SK-N-SH treated with all-trans-retinoic acid at 6 μM for 48 hours (cell line): ENCODE measurements at regions not wholly inside any gene's neighbourhood (a gene's known extent, or its start where the extent isn't known, plus 50 kb on each side); places are given as distances from the start of the nearest gene placed in this dataset.

Experiments
- ATAC-seq: fragments of 200-7000 bp; cut with Tn5 transposase; 3 replicates; pipeline ENCODE4 v1.9.1; 2020; ENCODE audit warnings: mild to moderate bottlenecking, moderate library complexity
- ARNTL ChIP-seq: fragments of 450-650 bp; formaldehyde crosslinking; IDR thresholded peaks from 2 replicates; pipeline ENCODE4 v1.5.0; 2020; ENCODE audit warnings: low read depth, mild to moderate bottlenecking, moderate library complexity, borderline replicate concordance
- BACH2 ChIP-seq: fragments of 250-450 bp; sonication (Bioruptor Pico); IDR thresholded peaks from 2 replicates; pipeline ENCODE4 v1.9.0; 2021; ENCODE audit warnings: mild to moderate bottlenecking, borderline replicate concordance
- CSDC2 ChIP-seq: fragments of 250-450 bp; sonication (Bioruptor Pico); IDR thresholded peaks from 2 replicates; pipeline ENCODE4 v1.5.0; 2020; ENCODE audit warnings: mild to moderate bottlenecking, moderate library complexity
- ESRRG ChIP-seq: fragments of 250-450 bp; sonication (Bioruptor Pico); IDR thresholded peaks from 2 replicates; pipeline ENCODE4 v1.6.1; 2021; ENCODE audit warnings: mild to moderate bottlenecking
- GLIS3 ChIP-seq: fragments of 250-450 bp; sonication (Bioruptor Pico); IDR thresholded peaks from 2 replicates; pipeline ENCODE4 v1.5.0; 2020; ENCODE audit warnings: mild to moderate bottlenecking, moderate library complexity
- ISL1 ChIP-seq: fragments of 250-450 bp; sonication (Bioruptor Pico); IDR thresholded peaks from 2 replicates; pipeline ENCODE4 v2.1.2; 2022; ENCODE audit warnings: mild to moderate bottlenecking, moderate library complexity
- OSR1 ChIP-seq: fragments of 250-450 bp; sonication (Bioruptor Pico); IDR thresholded peaks from 2 replicates; pipeline ENCODE4 v1.8.0; 2022; ENCODE audit warnings: moderate library complexity, mild to moderate bottlenecking, inconsistent platforms
- PPARA ChIP-seq: fragments of 250-450 bp; sonication (Bioruptor Pico); IDR thresholded peaks from 2 replicates; pipeline ENCODE4 v1.5.0; 2020; ENCODE audit warnings: mild to moderate bottlenecking, borderline replicate concordance
- RARB ChIP-seq: fragments of 250-450 bp; sonication (Bioruptor Pico); IDR thresholded peaks from 2 replicates; pipeline ENCODE4 v1.8.0; 2021; ENCODE audit warnings: mild to moderate bottlenecking, moderate library complexity
- SNAI2 ChIP-seq: fragments of 250-450 bp; sonication (Bioruptor Pico); IDR thresholded peaks from 2 replicates; pipeline ENCODE4 v1.5.0; 2020; ENCODE audit warnings: mild to moderate bottlenecking, moderate library complexity
- ZC3H10 ChIP-seq: fragments of 250-450 bp; sonication (Bioruptor Pico); IDR thresholded peaks from 2 replicates; pipeline ENCODE4 v1.5.1; 2021; ENCODE audit warnings: mild to moderate bottlenecking, moderate library complexity
- ZNF565 ChIP-seq: fragments of 450-650 bp; formaldehyde crosslinking; conservative IDR thresholded peaks from 2 replicates; pipeline ENCODE4 v1.5.0; 2020; ENCODE audit warnings: low read depth, mild to moderate bottlenecking, moderate library complexity
- ZNF70 ChIP-seq: fragments of 450-650 bp; formaldehyde crosslinking; IDR thresholded peaks from 2 replicates; pipeline ENCODE4 v1.5.0; 2020; ENCODE audit warnings: mild to moderate bottlenecking, moderate library complexity
- ZNF8 ChIP-seq: fragments of 450-650 bp; formaldehyde crosslinking; IDR thresholded peaks from 2 replicates; pipeline ENCODE4 v1.5.0; 2020; ENCODE audit warnings: mild to moderate bottlenecking, moderate library complexity
- TF ChIP-seq, protein P1 (sequence below): fragments of 250-450 bp; sonication (Bioruptor Pico); IDR thresholded peaks from 2 replicates; pipeline ENCODE4 v1.5.1; 2020; ENCODE audit warnings: low read depth, mild to moderate bottlenecking, moderate library complexity
- TF ChIP-seq, protein P2 (sequence below): fragments of 250-450 bp; sonication (Bioruptor Pico); IDR thresholded peaks from 2 replicates; pipeline ENCODE4 v1.8.0; 2020; ENCODE audit warnings: mild to moderate bottlenecking, moderate library complexity, borderline replicate concordance
- TF ChIP-seq, protein P3 (sequence below): fragments of 250-450 bp; sonication (Bioruptor Pico); IDR thresholded peaks from 2 replicates; pipeline ENCODE4 v1.5.0; 2020; ENCODE audit warnings: mild to moderate bottlenecking, moderate library complexity
- TF ChIP-seq, protein P4 (sequence below): fragments of 250-450 bp; sonication (Bioruptor Pico); IDR thresholded peaks from 2 replicates; pipeline ENCODE4 v1.8.0; 2021; ENCODE audit warnings: low read depth, mild to moderate bottlenecking, moderate library complexity, borderline replicate concordance
- TF ChIP-seq, protein P5 (sequence below): fragments of 250-450 bp; sonication (Bioruptor Pico); IDR thresholded peaks from 2 replicates; pipeline ENCODE4 v1.5.1; 2021; ENCODE audit warnings: mild to moderate bottlenecking, moderate library complexity

DNA sequence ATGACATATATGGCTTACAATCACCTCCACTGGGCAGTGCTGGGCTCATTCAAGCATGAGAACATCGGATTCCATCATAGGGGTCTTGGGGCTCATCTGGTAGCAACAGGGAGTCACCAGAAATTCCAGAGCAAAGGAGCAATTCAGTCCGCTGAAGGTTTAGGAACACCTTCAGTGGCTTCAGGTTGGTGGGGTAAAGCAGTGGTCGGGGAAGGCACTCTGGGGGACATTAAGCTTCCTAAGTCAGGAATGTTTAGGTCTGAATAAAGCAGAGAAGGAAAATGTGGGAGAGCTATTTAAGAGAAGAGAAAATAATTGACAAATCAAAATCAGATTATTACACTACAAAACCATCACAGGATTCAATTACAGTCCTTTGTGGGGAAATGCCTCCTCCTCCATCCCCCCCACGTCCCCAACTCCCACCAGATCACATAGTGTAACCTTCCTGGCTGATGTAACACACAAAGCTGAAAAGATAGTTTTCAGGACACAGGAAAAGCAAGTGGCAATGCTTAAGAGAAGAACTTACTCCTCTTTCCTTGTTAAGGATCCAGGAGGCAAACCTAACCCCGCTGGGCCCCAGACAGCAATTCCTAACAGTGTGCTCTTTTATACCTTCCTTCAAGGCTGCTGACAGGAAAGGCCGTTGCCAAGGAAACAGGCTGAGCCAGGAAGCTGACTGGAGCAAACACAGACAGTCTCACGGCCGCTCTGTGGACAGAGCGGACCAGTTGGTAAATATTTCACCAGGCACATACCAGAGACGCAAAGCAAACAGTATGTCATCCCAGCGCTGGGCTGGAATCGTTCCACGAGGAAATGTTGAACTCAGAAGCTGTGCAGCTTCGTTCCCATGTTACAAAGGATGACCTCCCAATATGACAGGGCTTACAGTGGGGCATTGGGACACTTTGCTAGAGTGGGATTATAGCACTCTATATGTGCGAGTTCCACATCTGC, 57.5 kb upstream of the LMCD1 start:
- TF ChIP-seq, protein P1, sequence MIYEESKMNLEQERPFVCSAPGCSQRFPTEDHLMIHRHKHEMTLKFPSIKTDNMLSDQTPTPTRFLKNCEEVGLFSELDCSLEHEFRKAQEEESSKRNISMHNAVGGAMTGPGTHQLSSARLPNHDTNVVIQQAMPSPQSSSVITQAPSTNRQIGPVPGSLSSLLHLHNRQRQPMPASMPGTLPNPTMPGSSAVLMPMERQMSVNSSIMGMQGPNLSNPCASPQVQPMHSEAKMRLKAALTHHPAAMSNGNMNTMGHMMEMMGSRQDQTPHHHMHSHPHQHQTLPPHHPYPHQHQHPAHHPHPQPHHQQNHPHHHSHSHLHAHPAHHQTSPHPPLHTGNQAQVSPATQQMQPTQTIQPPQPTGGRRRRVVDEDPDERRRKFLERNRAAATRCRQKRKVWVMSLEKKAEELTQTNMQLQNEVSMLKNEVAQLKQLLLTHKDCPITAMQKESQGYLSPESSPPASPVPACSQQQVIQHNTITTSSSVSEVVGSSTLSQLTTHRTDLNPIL (CRISPR knock-in tag): peak; percentile 14; the same call in 1 of the 2 replicates
- TF ChIP-seq ESRRG: peak; percentile 58; the same call in 1 of the 2 replicates
- TF ChIP-seq, protein P2, sequence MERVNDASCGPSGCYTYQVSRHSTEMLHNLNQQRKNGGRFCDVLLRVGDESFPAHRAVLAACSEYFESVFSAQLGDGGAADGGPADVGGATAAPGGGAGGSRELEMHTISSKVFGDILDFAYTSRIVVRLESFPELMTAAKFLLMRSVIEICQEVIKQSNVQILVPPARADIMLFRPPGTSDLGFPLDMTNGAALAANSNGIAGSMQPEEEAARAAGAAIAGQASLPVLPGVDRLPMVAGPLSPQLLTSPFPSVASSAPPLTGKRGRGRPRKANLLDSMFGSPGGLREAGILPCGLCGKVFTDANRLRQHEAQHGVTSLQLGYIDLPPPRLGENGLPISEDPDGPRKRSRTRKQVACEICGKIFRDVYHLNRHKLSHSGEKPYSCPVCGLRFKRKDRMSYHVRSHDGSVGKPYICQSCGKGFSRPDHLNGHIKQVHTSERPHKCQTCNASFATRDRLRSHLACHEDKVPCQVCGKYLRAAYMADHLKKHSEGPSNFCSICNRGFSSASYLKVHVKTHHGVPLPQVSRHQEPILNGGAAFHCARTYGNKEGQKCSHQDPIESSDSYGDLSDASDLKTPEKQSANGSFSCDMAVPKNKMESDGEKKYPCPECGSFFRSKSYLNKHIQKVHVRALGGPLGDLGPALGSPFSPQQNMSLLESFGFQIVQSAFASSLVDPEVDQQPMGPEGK (CRISPR knock-in tag): peak; percentile 52; the same call in 1 of the 2 replicates
- TF ChIP-seq ZNF565 (CRISPR knock-in tag): 0 out of 2 replicates have a peak, but pooled peaks have one; percentile 18
- no peak for TF ChIP-seq RARB (CRISPR knock-in tag)
- TF ChIP-seq ISL1: peak; percentile 35
- no peak for TF ChIP-seq PPARA
- TF ChIP-seq, protein P3, sequence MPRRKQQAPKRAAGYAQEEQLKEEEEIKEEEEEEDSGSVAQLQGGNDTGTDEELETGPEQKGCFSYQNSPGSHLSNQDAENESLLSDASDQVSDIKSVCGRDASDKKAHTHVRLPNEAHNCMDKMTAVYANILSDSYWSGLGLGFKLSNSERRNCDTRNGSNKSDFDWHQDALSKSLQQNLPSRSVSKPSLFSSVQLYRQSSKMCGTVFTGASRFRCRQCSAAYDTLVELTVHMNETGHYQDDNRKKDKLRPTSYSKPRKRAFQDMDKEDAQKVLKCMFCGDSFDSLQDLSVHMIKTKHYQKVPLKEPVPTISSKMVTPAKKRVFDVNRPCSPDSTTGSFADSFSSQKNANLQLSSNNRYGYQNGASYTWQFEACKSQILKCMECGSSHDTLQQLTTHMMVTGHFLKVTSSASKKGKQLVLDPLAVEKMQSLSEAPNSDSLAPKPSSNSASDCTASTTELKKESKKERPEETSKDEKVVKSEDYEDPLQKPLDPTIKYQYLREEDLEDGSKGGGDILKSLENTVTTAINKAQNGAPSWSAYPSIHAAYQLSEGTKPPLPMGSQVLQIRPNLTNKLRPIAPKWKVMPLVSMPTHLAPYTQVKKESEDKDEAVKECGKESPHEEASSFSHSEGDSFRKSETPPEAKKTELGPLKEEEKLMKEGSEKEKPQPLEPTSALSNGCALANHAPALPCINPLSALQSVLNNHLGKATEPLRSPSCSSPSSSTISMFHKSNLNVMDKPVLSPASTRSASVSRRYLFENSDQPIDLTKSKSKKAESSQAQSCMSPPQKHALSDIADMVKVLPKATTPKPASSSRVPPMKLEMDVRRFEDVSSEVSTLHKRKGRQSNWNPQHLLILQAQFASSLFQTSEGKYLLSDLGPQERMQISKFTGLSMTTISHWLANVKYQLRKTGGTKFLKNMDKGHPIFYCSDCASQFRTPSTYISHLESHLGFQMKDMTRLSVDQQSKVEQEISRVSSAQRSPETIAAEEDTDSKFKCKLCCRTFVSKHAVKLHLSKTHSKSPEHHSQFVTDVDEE (CRISPR knock-in tag): peak; percentile 18; the same call in 1 of the 2 replicates
- TF ChIP-seq, protein P4, sequence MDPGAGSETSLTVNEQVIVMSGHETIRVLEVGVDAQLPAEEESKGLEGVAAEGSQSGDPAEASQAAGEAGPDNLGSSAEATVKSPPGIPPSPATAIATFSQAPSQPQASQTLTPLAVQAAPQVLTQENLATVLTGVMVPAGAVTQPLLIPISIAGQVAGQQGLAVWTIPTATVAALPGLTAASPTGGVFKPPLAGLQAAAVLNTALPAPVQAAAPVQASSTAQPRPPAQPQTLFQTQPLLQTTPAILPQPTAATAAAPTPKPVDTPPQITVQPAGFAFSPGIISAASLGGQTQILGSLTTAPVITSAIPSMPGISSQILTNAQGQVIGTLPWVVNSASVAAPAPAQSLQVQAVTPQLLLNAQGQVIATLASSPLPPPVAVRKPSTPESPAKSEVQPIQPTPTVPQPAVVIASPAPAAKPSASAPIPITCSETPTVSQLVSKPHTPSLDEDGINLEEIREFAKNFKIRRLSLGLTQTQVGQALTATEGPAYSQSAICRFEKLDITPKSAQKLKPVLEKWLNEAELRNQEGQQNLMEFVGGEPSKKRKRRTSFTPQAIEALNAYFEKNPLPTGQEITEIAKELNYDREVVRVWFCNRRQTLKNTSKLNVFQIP: 0 out of 2 replicates have a peak, but pooled peaks have one; percentile 34
- TF ChIP-seq, protein P5, sequence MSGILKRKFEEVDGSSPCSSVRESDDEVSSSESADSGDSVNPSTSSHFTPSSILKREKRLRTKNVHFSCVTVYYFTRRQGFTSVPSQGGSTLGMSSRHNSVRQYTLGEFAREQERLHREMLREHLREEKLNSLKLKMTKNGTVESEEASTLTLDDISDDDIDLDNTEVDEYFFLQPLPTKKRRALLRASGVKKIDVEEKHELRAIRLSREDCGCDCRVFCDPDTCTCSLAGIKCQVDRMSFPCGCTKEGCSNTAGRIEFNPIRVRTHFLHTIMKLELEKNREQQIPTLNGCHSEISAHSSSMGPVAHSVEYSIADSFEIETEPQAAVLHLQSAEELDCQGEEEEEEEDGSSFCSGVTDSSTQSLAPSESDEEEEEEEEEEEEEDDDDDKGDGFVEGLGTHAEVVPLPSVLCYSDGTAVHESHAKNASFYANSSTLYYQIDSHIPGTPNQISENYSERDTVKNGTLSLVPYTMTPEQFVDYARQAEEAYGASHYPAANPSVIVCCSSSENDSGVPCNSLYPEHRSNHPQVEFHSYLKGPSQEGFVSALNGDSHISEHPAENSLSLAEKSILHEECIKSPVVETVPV (CRISPR knock-in tag): peak; percentile 35; the same call in 1 of the 2 replicates
- TF ChIP-seq ZNF8 (CRISPR knock-in tag): peak; percentile 94
- ATAC-seq: peak; percentile 95

DNA sequence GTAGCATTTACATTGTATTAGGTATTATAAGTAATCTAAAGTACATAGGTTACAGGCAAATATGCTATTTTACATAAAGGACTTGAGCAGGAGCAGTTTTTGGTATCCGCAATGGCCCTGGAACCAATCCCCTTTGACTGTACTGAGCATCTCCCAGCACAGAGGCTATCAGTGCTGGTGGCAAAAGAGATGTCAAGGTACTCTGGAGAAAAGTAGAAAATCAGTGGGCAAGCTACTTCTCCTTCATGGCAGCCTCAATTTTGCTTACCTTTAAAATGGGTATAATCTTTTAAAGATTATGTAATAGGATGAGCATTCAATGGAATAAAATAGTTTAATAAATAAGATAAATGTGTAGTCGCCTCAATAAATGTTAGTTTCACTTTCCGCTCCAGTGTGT, 56.7 kb upstream of the LMCD1 start:
- TF ChIP-seq ARNTL (no peak), OSR1 (CRISPR knock-in tag) (no peak), BACH2 (CRISPR knock-in tag) (no peak), SNAI2 (CRISPR knock-in tag) (no peak), ISL1 (no peak), GLIS3 (CRISPR knock-in tag) (no peak), PPARA (no peak), ZNF70 (CRISPR knock-in tag) (no peak)
- TF ChIP-seq, protein P5 (CRISPR knock-in tag): no peak
- TF ChIP-seq, all 23 proteins: peak for 0
- ATAC-seq: no peak

DNA sequence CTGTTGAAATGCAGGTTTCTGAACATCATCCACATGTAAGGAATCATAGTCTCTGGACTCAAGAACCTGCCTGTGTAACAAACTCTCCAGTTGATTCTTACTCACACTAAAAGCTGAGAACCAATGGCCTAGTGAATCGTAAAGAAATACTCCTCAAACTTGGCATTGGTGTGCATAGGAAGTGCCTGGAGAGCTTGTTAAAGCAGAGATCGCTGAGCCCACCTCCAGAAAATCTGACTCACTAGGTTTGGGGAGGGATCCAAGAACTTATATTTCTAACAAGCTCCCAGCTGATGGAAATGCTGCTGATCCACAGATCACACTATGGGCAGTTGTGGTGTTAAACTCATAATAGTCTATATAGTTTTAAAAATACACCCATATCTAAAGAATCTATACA, 55.8 kb upstream of the LMCD1 start:
- ATAC-seq: peak; percentile 43
- TF ChIP-seq CSDC2 (CRISPR knock-in tag) (peak; percentile 55; the same call in 1 of the 2 replicates), ZC3H10 (CRISPR knock-in tag) (no peak)
